Hippocampal formation (tissue), 2 donors: ENCODE measurements at regions not wholly inside any gene's neighbourhood (a gene's known extent, or its start where the extent isn't known, plus 50 kb on each side); places are given as distances from the start of the nearest gene placed in this dataset.

Experiments used
- DNase-seq, 2 donors: peaks; one replicate each; lab custom pipeline; 2025; lab: John Stamatoyannopoulos, UW

GRCh38 chr2:48254839-48255238 is 59.6 kb upstream of the FOXN2 start:
- DNase-seq: no peak

GRCh38 chr2:48257456-48257855 is 57.0 kb upstream of the FOXN2 start:
- DNase-seq: no peak

DNA sequence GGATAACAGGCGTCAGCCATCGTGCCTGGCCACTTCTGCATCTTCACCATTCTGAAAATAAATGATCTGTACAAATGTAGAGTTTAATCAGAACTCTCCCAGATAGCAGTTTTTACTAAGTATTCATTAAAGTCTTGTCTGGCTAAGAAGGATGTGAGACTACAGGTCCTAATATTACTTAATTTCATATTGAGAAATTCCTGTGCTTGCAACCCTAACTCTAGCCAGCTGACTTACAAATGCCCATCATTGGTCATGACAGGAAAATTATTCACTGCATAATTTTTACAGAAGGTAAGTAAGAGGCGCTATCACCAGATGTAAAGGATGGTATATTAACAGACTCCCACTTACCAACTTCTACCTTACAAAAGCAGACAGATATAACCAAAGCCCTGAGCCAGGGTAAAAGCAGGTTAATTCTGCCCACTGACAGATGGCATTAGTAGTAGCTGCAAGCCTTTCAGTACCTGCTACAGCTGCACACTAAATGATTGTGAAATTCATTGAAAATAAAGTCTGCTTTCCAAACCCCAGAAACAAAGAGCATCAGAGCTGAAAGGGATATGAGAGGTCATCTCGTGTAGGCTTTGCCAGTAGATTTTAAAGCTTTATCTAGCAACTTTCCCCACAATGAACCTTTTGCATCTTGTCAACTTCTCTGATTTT is 55.9 kb upstream of the FOXN2 start:
- no peak for DNase-seq

DNA sequence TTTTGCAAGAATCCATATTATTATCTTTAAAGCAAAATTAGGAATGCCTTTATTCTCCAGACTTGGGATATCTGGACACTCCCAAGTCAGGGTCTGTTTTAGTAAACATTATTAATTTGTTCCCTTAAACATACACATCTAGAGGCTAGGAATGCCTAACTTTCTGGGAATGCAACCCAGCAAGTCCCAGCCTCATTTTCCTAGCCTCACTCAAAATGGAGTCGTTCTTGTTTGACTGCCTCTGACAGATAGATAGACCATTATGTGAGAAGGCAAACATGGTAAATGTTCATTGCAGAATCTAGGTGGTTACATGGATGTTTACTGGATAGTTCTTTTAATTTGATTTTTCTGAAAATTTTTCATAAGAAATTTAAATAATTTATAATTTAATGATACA is 54.7 kb upstream of the FOXN2 start:
- no peak for DNase-seq

DNA sequence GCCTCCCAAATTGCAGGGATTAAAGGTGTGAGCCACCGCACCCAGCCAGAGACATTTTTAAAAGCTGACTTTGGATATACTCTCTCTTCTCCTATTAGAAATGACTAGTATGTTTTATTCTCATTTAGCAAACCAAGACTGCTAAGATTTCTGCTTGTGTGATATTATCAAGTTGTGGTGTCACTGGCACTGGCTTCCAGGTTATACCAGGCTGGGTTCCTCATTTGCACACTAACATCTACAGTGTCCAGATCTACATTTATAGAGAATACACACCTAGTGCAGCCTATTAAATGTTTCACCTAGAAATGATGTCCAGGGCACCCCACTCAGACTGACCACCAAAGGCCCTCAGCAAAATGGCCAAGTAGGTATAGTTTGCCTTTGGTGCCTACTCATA is 49.9 kb upstream of the FOXN2 start:
- no peak for DNase-seq
